NCI-H524 treated with DMSO at 0.1 percent for 48 hours (cell line): ENCODE measurements at regions not wholly inside any gene's neighbourhood (a gene's known extent, or its start where the extent isn't known, plus 50 kb on each side); places are given as distances from the start of the nearest gene placed in this dataset.
"Not testable (repeated sequence)": the region's sequence is repeated elsewhere in the genome, so short reads cannot be mapped to it uniquely, and the experiment has no call there.

Experiments
- DNase-seq: peaks from one replicate; lab custom pipeline; 2025; lab: John Stamatoyannopoulos, UW

DNA sequence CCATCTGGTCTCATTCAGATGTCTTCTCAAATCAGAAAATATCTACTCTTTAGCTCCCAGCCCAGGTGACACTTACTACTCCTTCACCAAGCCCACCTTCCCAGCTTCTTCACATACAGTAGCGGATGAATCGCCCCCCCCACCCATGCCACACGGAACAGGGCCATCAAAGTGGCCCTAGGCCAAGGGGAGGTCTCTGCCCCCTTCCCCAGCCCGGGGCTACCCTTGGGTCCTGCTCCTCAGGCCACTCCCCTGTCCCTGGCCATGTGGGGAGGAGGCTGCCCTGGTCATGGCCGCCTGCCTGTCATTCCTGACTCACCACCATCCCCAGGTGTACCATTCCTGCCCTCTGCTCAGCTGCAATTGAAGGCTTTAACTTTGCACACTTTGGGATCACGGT is 142.8 kb downstream of the NECTIN1 start:
- DNase-seq: no peak

DNA sequence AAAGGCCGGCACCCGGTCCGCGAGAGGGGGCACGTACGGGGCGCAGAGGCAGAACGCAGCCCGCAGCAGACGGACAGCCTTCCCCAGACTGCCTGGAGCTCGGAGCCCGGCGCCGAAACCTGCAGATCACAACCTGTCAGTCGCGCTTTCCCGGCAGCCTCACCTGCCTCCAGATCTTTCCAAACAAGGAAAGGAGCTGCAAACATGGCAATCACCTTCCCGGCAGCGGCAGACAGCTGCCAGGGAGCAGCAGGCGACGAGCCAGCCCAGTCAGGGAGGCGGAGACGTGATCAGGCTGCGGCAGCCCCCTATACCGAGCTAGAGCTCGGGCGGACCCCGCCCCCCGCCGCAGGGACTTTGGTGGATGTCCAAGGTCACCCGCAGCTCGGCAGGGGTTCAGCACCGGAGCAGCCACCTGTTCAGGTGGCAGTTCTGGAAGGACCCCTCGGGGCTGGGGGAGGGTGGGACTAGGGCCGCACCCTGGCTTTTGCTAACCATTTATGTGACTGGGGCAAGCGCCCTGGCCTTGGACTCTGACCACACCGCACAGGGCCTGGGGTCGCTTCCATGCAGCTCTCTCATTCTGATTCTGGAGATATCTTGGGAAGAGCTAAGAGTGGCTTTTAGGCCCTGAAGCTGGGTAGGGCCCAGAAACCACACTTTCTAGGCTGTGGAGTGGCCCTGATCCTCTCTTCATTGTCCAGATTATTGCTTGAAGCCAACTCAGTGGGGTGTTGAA is 143.8 kb downstream of the NECTIN1 start:
- no peak for DNase-seq

DNA sequence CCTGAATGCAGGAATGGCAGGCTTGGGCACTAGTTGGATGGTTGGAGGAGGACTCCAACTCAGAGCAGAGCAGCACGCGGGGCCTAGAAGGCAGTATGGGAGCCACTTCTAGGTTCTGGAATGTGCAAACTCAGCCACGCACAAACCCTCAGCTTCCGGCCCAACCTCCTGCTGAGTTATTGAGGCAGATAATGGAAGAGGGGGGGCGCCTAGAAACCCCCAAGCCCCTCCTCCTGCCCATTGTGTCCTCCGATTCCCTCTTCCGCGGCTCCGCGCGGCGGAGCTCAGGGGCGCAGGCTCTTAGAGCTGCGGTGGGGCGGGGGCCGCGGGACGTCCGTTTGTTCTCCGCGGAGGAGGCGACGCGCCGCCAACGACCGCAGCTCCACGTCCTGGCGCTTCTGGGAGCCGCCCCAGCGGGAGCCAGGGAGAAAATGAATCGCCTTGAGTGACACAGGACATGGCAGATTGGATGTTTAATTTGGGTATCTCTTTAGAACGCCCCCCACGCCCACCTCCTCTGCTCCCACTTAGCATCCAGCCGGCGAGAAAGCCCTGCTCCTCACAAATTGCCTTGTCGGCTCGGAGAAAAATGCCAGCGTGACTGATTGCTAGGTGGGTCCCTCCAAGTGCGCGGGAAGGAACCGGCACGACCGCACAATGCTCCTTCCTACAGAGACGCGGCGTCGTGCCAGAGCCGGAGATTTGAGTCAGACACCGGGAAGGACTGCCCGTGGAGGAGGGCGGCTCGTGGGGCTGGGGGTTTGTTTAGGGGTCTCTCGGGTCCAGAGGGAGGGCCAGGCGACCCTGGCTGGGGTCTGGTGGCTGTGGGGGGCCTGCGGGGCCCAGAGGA is 144.6 kb downstream of the NECTIN1 start:
- no peak for DNase-seq

DNA sequence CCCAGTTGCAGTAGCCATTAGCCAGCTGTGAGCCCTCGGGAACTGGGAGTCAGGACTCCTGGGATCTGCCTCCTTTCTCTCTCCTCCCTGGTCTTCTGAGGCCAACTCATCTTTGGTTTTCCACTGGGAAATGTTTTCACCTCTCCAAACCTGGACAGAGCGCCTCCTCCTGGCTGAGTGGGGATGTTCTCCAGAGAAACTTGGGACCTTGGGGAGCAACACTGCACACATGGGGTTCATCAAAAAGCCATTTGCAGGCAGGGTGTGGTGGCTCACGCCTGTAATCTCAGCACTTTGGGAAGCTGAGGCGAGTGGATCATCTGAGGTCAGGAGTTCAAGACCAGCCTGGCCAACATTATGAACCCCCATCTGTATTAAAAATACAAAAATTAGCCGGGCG is 145.4 kb downstream of the NECTIN1 start:
- no peak for DNase-seq

DNA sequence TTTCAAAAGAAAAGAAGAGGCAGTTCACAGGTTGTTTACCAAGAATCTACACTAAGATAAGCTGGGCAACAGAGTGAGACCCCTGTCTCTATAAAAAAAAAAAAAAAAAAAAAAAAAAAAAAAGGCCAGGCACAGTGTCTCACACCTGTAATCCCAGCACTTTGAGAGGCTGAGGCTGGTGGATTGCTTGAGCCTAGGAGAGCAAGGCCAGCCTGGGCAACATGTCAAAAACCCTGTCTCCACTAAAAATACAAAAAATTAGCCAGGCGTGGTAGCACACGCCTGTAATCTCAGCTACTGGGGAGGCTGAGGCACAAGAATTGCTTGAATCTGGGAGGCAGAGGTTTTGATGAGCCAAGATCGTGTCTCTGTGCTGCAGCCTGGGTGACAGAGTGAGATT is 147.6 kb downstream of the NECTIN1 start:
- DNase-seq: not testable (repeated sequence)

DNA sequence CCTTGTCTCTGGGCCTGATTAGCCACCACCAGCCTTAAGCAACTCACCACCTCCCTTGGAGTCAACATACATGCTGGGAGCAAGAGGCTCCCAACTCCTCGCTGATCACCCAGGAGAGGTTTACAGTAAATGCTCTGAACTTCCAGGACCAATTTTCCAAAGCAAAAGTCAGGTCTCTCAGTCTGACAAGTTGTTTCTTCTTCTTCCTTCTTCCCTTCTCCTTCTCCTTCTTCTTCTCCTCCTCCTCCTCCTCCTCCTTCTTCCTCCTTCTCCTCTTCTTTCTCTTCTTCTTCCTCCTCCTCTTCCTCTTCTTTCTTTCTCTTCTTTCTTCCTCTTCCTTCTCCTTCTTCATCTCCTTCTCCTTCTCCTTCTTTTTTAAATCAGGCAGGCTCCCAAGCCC is 148.2 kb downstream of the NECTIN1 start:
- DNase-seq: no peak

DNA sequence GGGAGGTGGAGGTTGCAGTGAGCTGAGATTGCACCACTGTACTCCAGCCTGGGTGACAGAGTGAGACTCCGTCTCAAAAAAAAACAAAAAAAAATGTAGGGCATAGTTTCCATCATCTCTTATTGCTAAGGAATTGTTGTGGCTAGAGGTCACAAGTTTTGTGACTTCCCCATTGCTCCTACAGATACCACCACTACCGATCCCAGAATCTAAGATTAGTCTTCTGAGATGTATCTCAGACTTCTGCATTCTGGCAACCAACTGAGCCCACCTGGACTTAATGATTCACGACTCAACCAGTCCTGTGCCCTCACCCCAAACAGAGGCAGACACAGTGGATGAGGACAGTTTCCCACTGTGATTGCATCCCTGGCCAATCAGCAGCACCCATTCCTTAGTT is 148.9 kb downstream of the NECTIN1 start:
- DNase-seq: no peak

DNA sequence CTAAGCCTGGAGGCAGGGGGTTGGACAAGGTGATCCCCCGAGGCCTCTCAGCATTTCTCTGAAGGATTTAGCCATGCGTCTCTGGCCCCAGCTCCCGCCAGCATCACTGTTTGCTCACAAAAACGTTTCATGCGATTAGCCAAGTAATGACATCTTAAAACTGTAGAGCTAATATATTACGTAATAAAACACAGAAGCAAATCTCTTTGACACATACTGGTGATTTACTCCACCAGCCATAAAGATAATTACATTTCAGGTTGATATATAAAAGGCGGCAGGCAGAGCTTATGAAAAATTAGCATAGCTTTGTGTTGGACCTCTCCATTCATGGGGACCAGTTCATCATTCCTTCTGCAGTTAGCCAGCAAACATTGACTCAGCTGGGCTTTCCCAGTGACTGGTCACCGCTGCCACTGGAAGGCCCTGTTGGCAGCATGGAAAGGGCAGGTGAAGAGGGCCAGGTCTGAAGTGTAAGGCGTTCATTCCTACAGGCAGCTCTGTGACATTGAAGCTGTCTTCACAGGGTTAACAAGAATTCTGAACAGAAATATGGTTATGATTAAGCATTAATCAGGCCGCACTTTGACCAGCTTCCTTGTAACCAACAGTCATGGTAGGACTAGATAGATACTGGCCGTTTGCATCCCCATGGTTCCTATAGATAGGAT is 150.3 kb downstream of the NECTIN1 start:
- no peak for DNase-seq

DNA sequence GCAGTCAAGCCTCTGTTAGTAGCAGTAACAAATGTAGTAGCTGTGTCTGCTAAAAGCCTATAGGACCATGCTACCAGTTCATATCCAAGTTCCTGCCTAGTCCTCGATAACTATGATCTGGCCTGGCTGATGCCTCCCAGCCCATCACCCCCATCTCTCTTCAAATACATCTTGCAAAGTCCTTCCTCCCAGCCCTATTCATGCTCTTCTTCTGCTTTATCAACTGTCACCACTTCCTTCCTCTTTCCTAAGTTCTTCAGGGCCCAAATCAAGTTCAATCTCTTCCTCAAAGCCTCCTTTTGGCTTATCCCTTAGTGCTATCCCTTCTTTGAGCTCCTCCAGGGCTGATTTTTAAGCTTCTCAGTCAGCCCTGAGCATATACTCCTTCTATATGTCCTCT is 150.9 kb upstream of the THY1 start:
- no peak for DNase-seq

DNA sequence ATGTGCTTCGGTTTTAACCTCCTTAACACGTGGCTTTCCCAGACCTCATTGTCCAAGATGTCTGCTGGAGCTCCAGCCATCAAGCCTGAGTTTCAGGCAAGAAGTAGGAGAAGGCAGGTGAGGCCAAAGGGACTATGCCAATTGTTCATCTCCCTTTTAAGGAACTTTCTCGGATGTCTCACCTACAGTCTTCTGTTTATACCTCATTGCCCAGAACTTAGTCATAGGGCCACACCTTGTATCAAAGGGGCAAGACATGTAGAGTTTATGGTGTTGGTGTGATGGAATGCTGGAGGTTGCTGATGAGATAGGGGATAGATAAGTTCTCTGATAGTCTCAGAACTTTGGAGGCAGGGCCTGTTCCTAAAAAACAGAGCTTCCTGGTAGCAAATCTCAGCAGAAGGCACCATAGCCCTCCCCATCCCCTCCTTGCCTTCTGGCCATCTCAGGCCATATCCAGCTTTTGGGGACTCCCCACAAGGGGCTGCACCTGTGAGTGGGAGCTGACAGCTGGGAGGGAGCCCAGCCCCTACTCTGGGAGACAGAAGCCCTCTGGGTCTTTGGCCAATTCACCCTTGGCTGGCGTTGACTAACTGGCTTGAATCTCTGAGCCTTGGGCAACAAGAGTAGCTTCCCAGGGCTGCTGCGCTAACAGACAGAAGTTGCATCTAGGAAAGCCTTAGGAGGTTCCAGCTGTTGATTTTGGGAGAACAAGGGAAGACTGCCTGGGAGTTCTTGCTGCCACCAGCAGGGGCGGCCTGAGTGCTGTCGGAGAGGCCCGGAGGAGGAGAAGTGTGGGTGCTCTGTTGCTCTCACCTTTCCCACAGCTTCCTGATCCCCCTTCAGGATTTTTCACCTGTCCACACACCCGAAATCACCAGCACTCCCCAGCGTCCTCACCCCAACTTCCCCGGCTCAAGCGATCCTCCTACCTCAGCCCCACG is 149.8 kb upstream of the THY1 start:
- DNase-seq: no peak

DNA sequence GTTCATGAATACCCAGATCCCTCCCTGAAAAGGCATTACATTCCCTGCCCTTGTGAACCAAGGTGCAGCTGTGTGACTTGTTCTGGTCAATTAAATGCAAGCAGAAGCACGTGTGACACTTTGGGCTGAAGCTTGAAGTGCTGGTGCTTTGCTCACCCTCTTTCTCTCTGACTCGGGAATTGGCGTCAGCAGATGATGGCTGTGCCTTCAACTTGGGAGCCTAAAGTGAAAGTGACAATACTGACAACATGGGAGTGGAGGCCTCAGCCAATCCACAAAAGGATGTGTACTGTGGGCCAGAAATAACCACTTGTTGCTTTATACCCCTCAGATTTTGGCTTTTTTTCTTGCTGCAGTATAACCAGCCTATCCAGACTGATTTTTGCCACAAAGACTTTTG is 148.3 kb upstream of the THY1 start:
- no peak for DNase-seq

DNA sequence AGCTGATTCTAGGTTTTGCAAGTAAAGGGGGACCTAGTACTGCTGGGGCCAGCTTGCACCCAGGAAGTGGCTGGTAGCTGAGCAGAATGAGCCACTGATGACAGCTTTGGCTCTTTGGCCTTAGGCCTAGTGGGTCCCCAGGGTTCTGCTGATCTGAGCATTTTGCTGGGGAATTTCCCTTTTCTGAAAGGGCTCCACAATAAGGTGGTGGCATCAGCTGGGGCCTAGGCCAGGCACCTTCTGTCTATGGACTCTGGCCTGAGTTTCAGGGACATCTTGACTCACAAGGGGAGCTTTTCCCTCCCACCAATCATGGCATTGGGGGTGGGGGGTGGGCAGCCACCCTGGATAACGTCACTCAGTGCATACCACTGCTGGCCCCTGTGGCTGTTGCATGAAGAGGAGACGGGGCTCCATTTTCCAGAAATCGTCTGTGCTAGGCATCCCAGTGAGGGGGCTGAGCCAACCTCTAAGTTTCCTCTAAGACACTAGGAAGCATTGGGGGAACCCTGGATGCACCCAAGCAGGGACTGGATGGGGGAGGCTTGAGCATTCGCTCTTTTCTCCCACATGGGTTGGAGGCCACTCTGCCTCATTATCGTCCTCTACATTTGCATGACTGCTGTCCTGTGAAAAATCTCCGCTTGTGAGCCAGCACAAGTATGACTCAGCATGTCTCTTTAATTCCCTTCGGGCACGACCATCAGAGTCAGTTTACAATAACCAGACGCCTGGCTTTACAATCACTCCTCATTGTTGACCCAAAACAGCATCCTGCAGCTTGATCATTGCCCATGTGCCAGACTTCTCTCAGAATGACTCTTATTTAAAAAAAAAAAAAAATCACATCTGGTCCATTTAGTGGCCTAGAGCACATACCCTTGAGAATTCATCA is 145.0 kb upstream of the THY1 start:
- DNase-seq: no peak

DNA sequence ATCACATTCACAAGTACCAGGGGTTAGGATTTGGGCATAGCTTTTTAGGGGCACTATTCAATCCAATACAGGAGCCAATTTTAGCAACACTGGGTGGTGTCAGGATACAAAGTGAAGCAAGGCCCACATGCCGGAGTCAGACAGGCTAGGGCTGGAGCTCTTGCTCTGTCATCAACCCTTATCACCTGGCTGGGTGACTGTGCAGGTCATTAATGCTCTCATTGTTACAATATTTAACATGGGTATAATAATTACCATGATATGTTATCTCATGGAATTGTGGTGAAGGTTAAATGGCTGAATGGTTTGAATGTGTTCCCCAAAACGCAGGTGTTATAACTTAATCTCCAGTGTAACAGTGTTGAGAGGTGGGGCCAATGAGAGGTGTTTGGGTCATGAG is 143.3 kb upstream of the THY1 start:
- DNase-seq: no peak

DNA sequence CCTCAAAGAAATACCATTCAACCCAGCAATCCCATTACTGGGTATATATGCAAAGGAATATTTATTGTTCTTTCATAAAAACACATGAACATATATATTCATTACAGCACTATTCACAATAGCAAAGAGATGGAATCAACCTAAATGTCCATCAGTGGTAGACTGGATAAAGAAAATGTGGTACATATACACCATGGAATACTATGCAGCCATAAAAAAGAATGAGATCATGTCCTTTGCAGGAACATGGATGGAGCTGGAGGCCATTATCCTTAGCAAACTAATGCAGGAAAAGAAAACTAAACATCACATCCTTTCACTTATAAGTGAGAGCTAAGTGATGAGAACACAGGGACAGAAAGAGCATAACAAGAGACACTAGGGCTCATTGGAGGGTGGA is 142.7 kb upstream of the THY1 start:
- DNase-seq: not testable (repeated sequence)

DNA sequence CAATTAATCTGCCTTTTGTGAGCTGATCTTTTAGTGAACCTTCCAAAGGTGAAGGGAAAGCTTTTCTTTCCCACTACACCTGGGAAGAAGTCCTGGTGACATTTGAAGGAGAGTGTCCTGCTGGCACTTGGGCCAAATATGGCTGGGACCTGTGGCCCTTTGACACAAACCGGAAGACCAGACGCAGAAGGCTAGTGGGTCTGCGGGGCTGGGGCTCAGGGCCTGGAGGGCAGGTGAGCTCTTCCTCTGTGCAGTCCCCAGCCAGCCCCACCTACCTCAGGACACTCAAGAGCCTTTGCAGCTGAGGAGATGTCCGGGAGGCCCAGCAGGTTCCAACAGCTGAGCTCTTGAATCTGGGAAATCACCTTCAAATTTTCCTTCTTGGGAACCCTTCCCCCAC is 138.0 kb upstream of the THY1 start:
- no peak for DNase-seq

DNA sequence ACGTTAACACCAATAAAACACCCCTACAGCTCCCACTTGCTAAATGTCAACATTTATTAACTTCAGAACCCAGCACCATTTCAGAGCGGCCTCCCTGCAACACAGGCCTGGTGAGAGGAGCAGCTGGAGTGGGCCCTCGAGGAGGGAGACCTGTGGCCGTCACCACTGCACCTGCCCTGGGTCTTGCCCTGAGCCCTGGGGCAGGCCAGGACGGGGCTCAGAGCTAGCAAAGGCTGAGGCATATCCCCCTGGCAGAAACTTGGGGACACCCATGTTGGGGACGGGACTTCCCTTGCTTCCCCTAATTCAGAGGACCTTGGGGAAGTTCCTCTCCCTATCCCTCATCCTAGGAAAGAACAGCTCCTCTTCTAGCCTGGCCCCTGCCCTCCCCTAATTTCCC is 137.3 kb upstream of the THY1 start:
- no peak for DNase-seq

DNA sequence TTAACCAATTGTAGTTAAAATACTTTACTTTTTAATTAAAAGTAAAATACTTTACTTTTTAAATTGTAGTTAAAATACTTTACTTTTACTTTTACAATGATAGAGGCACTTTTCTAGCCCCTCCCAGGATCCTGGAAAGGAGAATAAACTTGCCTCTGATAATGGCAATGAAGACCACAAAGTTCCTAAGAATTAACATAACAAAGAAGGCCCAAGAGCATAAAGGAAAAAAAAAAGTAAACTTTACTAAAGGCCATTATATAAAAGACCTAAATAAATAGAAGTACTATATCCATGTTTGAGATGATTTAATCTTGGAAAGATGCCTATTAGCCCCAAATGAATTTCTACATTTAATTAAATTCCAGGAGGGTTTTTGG is 129.1 kb upstream of the THY1 start:
- no peak for DNase-seq

DNA sequence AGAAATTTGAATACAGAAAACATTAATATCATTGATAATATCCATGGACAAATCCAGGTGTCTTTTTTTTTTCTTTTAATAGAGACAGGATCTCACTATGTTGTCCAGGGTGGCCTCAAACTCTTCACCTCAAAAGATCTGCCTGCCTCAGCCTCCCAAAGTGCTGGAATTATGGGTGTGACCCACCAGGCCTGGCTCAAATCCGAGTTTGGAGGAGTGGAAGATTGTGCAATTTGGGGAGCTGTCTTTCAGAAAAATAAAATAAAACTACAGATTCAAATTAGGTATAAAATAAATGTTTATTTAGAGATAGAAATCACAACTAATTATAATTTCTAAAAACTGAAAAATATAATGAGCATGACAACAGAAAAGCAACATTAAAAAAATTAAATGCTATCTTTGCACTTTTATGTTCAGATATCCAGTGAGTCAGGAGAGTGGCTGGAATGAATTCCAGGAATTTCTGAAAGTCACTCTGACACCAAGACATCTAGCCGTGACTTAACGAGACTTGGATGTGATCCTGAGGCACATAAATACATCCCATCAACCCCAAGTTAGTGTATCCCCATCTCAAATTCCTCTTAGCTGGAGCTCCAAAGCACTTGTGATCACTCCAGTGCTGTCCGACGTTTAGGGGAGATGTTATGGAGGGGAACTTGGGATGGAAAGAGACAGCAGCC is 128.6 kb upstream of the THY1 start:
- no peak for DNase-seq

DNA sequence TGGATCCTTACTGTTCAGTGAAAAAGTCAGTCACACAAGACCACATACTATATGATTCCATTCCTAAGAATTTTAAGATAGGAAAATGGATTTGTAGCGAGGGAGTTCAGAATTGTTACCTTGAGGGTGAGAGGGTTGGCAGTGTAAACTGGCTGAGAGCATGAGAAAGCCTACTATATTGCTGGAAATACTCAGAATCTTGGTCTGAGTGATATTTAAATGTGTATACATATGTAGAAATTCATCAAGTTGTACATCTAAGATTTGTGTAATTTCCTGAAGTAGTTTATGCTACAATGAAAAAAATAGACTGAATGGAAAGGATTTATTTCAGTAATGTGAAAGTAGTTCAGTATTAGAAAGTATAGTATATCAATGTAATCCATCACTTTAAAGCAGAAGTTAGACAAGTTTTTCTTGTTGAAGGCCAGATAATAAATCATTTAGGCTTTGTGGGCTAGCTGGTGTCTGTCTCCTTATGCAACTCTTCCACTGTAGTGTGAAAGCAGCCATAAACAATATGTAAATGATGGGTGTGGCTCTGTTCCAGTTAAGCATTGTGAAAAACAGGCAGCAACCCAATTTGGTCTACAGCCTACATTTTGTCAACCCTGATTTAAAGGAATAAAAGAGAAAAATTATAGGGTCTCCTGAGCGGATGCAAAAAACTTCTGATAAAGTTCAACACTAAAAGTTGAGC is 127.2 kb upstream of the THY1 start:
- DNase-seq: no peak

DNA sequence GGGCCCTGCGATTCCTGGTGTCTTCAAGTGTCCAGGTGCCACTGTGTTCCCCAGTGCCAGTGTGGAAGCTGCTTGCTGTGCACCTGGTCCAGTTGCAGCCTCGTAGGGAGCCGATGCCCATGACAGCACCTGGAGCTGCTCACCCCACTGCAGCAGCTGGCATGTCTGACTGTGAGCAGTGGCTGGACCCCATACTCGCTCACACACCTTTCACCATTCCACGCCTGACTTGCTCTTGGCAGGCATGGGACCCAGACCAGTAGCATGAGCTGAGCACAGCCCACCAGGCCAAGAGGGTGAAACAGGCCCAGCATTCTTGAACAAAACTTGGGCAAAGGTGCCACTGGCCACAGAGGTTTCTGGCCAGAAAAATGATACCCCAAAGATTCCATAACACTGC is 124.5 kb upstream of the THY1 start:
- no peak for DNase-seq
